ENCODE measurements at regions not wholly inside any gene's neighbourhood (a gene's known extent, or its start where the extent isn't known, plus 50 kb on each side); places are given as distances from the start of the nearest gene placed in this dataset.

DNA sequence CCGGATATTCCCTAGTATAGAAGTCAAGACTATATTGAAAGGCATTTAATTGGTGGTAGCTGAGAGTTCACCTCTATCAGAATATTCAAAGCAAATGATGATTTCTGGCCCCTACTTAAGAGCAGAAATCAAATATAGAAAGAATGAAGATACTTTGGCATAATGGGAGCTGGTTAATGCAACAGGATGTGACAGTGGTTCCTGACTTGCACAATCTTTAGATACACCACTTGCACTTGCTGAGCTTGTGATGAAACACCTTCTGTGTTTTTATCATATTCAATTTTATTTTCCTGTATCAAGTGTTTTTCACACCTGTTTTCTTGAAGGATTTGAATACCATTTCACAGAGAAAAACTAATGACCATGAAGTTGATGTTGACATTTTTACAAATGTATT, 124.1 kb upstream of the CDH19 start:
- no peak for TF ChIP-seq GABPA (IDR thresholded peaks at IDR 0.05 in 1 of 2, conservative IDR thresholded peaks at IDR 0.05 in 1 of 2)
- no peak for TF ChIP-seq REST (IDR thresholded peaks at IDR 0.05)

All from liver (tissue), 2 donors.